Lower leg skin (tissue), 4 donors: ENCODE measurements at regions not wholly inside any gene's neighbourhood (a gene's known extent, or its start where the extent isn't known, plus 50 kb on each side); places are given as distances from the start of the nearest gene placed in this dataset.

Experiments
- DNase-seq, 2 donors: peaks; one replicate each; pipeline ENCODE4 v3.0.0-alpha.2; 2019; ENCODE audit warnings: low spot score in 2 of 2
- H3K4me3 ChIP-seq: fragments of 200-600 bp; sonication (generic); 2 replicates; pipeline ENCODE4 v1.5.1; 2017; ENCODE audit warnings: mild to moderate bottlenecking, low read depth; ENCODE audit not compliant: poor library complexity, severe bottlenecking
- CTCF ChIP-seq, 3 donors: fragments of 450-650 bp; IDR thresholded peaks; one replicate each; pipeline ENCODE4 v1.5.1; 2016; ENCODE audit warnings: antibody characterized with exemption in 3 of 3, mild to moderate bottlenecking in 3 of 3, moderate library complexity in 2 of 3
- POLR2A ChIP-seq, 2 donors: fragments of 450-650 bp; IDR thresholded peaks; one replicate each; pipeline ENCODE4 v1.6.1; 2016 to 2017; ENCODE audit warnings: antibody characterized with exemption in 2 of 2, mild to moderate bottlenecking in 1 of 2, moderate library complexity in 1 of 2
- WGBS, 2 donors: methylation state at CpG; one replicate each; pipeline ENCODE4 v1.1.5; 2018; 5-methylcytosine and 5-hydroxymethylcytosine counted together
- intact Hi-C: fragments of 100-400 bp; cut with DNase I; formaldehyde crosslinking; loops from one replicate; pipeline ENCODE4 v1.15.0; 2023; ENCODE audit warnings: low total_unique reads

DNA sequence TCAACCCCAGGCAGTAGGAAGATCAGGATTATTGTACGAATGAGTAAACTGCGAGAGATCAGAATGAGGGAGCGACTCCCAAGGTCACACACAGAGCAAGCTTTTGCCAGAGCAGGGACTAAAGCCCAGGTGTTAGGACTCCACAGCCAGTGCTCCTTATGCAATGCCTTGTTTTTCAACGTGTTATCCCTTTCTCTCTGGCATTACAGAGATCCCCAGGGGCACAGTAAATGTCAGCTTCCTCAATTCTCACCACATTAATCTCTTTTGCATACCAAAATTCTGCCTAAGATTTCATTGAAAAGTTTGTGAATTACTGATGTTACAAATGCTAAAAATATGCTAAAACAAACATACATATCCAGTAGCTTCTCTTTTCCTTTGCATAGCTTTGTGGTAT lies 68.1 kb upstream of the CES5A start:
- no peak overlapping the region for H3K4me3 ChIP-seq
- TF ChIP-seq POLR2A (IDR thresholded peaks at IDR 0.05), result no peak
- no peak for TF ChIP-seq CTCF (IDR thresholded peaks at IDR 0.05)
- 42 to 43% methylated on average over 4 of the region's 4 CpGs for WGBS, 2 donors
- DNase-seq, result no peak
- intact Hi-C loops, result no loop called here

DNA sequence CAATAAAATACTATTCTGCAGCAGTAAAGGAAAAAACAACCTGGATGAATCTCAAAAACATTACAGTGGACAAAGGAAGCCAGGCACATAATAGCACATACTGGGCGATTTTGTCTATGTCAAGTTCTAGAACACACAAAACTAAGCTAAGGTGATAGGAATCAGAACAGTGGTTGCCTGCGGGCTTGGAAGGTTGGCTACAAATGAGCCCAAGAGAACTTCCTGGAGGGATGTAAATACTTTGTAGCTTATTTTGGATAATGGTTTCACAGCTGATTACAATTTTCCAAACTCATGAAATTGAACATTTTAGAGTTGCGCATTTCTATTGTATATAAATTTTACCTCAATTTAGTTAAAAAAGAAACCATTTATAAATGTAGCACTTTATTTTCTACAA lies 67.6 kb upstream of the CES5A start:
- no peak for DNase-seq
- TF ChIP-seq POLR2A (IDR thresholded peaks at IDR 0.05) (no peak), CTCF (IDR thresholded peaks at IDR 0.05) (no peak)
- 50 to 60% methylated on average over 3 of the region's 3 CpGs for WGBS, 2 donors
- no peak overlapping the region for H3K4me3 ChIP-seq
- intact Hi-C loops, result no loop called here

DNA sequence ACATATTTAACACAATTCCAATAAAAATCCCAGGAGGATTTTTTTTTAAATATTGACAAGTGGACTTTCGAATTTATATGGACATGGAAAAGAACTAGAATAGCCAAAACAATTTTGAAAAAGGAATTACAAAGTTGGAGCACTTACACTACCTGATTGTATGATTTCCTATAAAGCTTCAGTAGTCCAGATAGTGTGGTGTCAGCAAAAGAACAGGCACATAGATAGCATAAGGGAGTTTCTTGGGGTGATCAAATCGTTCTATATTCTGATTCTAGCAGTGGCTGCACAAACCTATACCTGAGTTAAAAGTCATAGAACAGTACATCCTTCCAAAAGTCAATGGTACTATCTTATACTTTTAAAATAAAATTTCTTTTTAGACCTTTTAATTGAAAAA lies 66.4 kb upstream of the CES5A start:
- TF ChIP-seq CTCF (IDR thresholded peaks at IDR 0.05), result no peak
- no peak for TF ChIP-seq POLR2A (IDR thresholded peaks at IDR 0.05)
- H3K4me3 ChIP-seq, result no peak overlapping the region
- WGBS, 2 donors, result 59 to 67% methylated on average over 2 of the region's 2 CpGs
- intact Hi-C loops, result no loop called here
- no peak for DNase-seq

DNA sequence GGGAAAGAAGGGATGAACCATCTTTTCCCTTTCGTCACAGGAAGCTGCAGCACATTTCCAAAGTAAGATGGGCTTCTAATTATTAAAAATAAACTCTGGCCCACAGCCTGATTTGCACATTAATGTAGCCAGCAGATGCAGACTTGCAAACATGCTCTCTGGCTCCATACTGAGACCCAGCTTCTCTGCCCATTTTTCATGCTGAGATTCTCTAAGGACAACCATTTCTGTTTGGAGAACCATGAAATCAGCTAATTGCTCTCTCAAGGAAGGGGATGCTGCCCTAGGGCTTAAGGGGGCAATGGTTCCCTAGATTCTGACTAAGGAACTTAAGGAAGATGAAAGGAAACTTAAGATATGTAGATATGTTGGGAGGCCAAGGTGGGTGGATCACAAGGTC lies 63.0 kb upstream of the CES5A start:
- no peak overlapping the region for H3K4me3 ChIP-seq
- WGBS, 2 donors, result 73 to 88% methylated on average over 1 of the region's 1 CpG
- no peak for DNase-seq
- TF ChIP-seq CTCF (IDR thresholded peaks at IDR 0.05), result no peak
- no peak for TF ChIP-seq POLR2A (IDR thresholded peaks at IDR 0.05)
- intact Hi-C loops, result no loop called here

- H3K4me3 ChIP-seq, result no peak overlapping the region
- TF ChIP-seq POLR2A (IDR thresholded peaks at IDR 0.05), result no peak
- no peak for TF ChIP-seq CTCF (IDR thresholded peaks at IDR 0.05)
- intact Hi-C loops, result no loop called here
- 80 to 81% methylated on average over 3 of the region's 3 CpGs for WGBS, 2 donors
- no peak for DNase-seq
Observed at GRCh38 chr16:55933038-55933437, 57.9 kb upstream of the CES5A start.

DNA sequence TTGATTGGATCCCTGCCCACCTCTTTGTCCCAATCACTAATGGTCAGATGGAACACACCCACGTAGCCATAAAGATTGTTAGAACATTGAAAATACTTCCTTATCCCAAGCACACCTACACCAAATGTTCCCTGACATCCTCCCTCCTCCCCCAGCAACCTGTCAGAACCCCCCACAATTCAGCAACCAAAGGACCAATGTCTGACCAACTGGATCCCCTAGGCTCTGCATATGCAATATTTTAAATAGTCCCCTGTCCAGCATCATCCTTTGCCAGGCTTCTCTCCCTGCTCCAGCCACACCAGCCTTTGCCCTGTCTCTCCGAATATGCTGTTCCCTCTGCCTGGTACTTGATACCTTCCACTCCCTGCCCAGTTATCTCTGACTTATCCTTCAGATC lies 54.9 kb upstream of the CES5A start:
- no peak for DNase-seq
- TF ChIP-seq CTCF (IDR thresholded peaks at IDR 0.05) (no peak), POLR2A (IDR thresholded peaks at IDR 0.05) (no peak)
- 73 to 76% methylated on average over 2 of the region's 2 CpGs for WGBS, 2 donors
- intact Hi-C loops, result no loop called here
- no peak overlapping the region for H3K4me3 ChIP-seq
